ENCODE measurements at regions not wholly inside any gene's neighbourhood (a gene's known extent, or its start where the extent isn't known, plus 50 kb on each side); places are given as distances from the start of the nearest gene placed in this dataset.

DNA sequence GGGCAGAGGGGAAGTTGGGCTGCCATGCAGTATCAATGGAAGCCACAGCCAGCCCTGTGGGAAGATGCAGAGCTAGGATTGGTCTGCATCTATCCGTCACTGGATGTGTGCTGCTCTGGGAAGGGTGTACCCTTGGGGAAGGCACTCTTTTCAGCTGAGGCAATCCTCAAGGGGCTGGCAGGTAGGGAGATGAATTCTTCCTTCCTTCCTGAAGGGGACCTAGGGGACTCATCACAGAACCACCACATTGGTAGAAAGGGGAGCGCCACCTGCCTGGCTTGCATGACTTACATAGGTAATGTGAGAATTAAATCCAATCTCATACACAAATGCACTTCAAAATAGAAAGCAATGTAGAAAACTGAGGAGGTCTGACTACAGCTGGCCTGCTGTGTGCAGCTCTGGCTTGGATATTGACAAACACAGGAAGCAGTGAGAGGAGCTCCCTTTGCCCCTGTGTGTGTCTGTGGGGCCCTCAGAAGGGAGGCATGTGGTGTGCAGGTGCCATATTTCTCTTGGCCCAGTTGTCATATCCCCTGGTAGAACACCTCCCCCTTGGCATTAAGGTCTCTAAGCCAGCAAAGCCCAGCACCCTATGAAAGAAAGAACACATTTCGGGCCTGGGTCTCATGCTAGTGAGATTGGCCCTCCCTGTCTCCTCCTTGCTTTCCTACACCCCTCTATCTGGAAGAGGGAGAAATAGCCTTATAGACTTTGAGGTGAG is 260.3 kb upstream of the MOCS1 start:
- no peak for DNase-seq (ENCODE audit: low read depth)

DNA sequence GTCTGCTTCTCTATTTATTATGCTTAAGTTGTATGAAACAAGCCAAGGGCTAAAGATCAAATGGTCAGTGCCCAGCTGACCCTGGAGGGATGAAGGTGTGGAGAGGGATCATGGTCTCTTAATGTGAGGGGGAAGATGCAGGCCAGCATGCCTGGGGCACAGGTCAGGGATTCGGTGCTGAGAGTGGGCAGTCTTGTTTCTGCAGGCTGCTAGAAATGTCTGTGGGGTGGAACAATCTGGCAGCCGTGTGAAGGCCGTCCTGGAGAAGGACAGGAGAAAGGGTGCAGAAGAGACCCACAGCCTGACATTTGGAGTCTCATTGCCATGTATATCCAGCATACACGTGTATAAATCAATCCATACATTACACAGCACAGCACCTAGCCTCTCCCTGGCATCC is 258.3 kb upstream of the MOCS1 start:
- no peak for DNase-seq (ENCODE audit: low read depth)

DNA sequence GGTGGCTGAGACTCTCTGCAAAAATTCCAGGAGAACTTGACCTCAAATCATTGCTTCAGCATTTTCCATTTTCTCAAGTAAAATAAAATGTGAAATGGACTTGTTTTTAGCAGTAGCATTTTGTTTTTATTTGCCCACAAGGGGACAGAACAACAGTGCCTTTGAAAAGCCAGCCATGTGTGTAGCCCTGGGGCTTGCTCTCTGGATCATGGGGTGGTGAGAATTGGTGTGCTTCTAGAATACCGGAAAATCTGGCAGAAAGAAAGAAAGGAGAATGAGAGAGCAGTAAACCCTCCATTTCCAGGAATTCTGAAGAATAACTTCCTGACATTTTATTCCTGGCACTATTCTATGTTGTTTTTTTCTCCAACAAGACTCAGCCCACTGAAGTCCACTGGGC is 254.7 kb upstream of the MOCS1 start:
- no peak for DNase-seq (ENCODE audit: low read depth)

DNA sequence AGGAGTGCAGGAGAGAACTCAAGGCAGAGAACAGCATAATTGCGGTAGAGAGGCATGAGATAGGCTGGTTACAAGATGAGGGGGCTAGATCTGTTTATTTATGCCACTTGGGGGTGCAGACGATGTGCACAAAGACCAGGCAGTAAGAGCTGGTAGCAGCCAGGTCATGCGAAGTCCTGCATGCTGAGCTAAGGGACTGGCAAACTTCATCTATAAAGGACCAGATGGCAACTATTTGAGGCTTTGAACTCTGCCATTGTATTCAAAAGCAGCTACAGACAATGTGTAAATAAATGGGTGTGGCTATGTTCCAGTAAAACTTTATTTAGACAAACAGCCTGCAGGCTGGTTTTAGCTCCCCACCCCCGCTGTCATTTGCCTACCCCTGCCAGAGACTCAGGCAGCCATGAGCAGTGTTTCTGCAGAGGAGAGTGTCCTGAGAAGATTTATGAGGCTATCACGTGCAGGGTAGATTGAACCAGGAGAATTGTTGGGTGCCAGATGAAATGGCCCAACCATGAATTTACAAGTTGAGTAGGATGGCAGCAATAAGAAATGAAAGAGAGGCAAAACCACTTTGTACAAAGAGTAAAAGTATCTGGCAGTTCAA is 253.4 kb upstream of the MOCS1 start:
- DNase-seq (ENCODE audit: low read depth) = no peak

- no peak for DNase-seq (ENCODE audit: low read depth)
Observed at GRCh38 chr6:40185486-40185885, 251.2 kb upstream of the MOCS1 start.

- DNase-seq (ENCODE audit: low read depth) = no peak
Observed at GRCh38 chr6:40183902-40184301, 249.6 kb upstream of the MOCS1 start.

- no peak for DNase-seq (ENCODE audit: low read depth)
Observed at GRCh38 chr6:40181367-40181766, 247.1 kb upstream of the MOCS1 start.

GRCh38 chr6:40180271-40180670 is 246.0 kb upstream of the MOCS1 start:
- DNase-seq (ENCODE audit: low read depth) = no peak

- DNase-seq (ENCODE audit: low read depth) = no peak
Observed at GRCh38 chr6:40179496-40179895, 245.2 kb upstream of the MOCS1 start.

DNA sequence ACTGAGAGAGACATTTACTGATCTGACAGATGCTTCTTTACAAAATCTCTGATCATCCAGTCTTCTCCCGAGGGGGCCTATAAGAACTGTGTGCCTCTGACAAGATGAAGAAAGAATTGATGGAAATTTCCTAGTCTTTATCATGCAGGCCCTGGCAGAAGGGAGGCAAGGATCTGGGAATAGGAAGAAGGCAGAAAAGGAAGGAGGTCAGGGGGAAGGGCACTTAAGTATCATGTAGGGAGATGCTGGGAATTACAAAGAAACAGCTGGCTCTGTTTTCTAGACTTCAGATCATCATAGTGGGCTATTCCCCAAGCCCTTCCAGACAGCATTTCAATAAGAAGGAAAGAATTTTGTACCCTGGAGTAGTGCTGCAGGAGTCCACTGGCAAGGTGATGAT is 243.3 kb upstream of the MOCS1 start:
- no peak for DNase-seq (ENCODE audit: low read depth)

DNA sequence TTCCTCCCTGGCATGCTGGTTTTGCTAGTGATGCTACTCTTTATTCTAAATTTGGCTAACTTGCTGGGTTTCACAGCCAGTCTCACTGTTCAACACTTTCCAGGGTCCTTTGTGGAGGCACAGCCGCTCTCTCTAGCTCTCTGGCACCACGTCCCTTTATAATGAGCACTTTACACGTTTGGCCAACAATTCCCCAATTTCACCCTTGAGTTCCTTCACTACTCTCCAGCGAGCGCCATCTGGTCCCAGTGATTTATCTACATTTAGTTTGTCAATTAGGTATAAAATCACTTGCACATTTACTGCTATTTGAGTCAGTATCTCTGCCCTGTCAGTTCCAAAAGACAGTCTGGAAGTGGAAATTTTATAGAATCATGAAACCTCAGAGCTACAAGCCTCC is 241.9 kb upstream of the MOCS1 start:
- DNase-seq (ENCODE audit: low read depth) = no peak

- DNase-seq (ENCODE audit: low read depth) = no peak
Observed at GRCh38 chr6:40172272-40172671, 238.0 kb upstream of the MOCS1 start.

GRCh38 chr6:40171343-40171742 is 237.1 kb upstream of the MOCS1 start:
- DNase-seq (ENCODE audit: low read depth) = no peak

DNA sequence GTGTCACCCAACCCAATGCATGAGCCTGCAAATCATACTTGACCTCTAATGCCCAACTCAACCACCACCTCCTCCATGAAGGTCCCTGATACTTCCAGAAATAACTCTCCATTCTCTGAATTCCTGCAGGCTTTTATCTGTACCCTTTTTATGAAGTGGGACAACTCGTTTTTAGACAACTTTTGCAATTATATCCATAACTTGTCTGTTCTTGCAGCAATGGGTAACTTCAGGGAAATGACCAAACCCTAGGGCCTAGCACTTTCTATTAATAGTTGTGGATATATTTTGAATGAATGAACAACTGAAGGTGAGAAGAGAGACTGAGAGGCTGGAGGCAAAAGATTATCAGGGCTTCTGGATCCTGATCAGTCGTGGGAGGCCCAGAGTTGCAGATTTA is 236.6 kb upstream of the MOCS1 start:
- no peak for DNase-seq (ENCODE audit: low read depth)

- no peak for DNase-seq (ENCODE audit: low read depth)
Observed at GRCh38 chr6:40169878-40170277, 235.6 kb upstream of the MOCS1 start.

GRCh38 chr6:40166963-40167362 is 232.7 kb upstream of the MOCS1 start:
- DNase-seq (ENCODE audit: low read depth) = no peak

GRCh38 chr6:40165036-40165709 is 230.9 kb upstream of the MOCS1 start:
- no peak for DNase-seq (ENCODE audit: low read depth)

DNA sequence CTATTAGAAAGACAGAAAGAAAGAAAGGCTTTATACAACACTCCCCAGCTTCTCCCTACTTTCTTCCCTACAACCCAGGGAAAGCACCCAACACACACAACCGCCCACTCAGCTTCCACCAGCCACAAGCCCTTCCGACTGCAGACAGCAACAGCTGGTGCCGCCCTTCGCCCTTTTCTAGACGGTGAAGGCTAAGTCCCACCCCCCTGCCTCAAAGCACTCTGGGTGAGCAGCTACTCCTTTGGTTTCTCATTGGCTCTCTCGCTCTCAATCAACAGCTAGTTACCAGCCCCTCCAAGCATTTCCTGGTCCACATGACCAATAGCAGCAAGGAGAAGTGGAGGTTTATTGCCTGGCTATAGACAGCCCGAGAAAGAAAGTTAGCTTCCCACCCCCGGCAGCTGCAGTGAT is 230.1 kb upstream of the MOCS1 start:
- DNase-seq (ENCODE audit: low read depth) = no peak

DNA sequence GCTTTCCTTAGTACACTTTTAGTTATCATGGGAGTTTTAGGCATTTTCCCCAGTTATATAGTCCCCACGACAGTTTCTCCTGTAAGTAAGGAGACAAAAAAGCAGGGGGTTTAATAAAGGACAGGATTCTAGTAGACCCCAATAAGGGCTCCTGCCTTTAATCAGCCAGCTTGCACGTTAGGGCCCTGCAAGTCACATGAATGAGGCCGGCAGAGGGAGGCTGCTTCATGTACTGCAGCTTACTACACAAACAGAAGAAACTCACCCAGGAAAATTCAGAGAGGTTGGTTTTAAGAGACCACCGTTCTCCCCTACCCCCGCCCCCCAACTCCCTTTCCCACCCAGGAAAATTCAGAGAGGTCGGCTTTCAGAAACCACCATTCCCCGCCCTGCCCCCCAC is 229.7 kb upstream of the MOCS1 start:
- no peak for DNase-seq (ENCODE audit: low read depth)

GRCh38 chr6:40162074-40162473 is 227.8 kb upstream of the MOCS1 start:
- DNase-seq (ENCODE audit: low read depth) = no peak

- no peak for DNase-seq (ENCODE audit: low read depth)
Observed at GRCh38 chr6:40160826-40161225, 226.6 kb upstream of the MOCS1 start.

DNA sequence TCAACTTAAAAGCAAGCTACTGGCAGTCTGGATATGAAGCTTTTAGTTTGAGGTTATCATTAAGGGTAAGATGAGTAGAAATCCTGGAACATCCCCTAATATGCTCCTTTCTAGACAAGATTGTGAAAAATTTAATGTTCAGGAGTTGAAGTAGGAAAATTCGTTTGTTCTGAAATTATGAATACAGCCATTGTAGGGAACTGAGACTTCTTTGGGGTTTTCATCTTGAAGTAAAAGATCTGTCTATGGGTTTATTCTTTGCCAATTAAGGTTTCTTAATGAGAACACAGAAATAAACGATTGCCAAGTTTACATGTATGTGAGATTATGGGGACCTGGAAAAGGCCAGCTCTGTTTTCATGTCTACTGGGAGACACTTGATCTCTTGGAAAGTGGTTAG is 225.6 kb upstream of the MOCS1 start:
- no peak for DNase-seq (ENCODE audit: low read depth)

DNA sequence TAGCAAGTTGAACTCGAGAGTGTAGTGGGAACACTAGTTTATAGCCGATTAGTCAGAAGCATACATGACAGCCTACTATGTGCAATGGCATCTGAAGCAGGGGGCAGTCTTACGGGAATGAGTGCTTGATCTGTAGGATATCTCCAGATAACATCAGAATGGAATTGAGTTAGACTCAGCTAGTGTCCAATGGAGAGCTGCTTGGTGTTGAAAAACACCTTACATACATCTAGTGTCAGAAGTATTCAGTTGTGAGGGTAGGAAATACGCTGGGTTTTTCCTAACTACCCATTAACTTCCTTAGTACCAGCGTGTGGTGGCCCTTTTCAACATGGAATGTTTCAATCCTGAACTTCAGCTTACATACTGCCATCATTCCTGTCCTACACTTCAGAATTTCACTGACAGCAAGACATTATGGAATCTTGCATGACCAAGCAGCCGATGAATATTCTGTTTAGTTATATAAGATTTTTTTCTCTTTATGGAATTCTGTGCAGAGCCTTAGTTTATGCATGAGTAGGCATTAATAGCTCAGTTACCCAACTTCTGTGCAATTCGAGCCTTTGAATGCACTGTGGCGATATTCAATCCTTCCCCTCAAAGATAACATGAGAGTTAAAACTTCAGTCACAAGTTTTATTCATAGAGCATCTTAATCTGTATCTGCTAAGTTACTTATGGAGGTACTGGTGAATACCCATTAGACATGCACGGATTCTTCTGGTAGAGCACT is 218.6 kb upstream of the MOCS1 start:
- no peak for DNase-seq (ENCODE audit: low read depth)

Data from HS-5 (cell line).